Suprapubic skin (tissue), 4 donors: ENCODE measurements at regions not wholly inside any gene's neighbourhood (a gene's known extent, or its start where the extent isn't known, plus 50 kb on each side); places are given as distances from the start of the nearest gene placed in this dataset.
A peak's percentile ranks its signal among the peaks of the same experiment; 100 is the strongest.

Source experiments
- DNase-seq, 2 donors: peaks; one replicate each; pipeline ENCODE4 v3.0.0-alpha.2; 2019; ENCODE audit warnings: low spot score in 2 of 2
- H3K27ac ChIP-seq: fragments of 200-600 bp; sonication (generic); one replicate; pipeline ENCODE4 v1.5.1; 2019
- H3K27me3 ChIP-seq: fragments of 200-600 bp; sonication (generic); one replicate; pipeline ENCODE4 v1.5.1; 2019
- H3K36me3 ChIP-seq: fragments of 200-600 bp; sonication (generic); one replicate; pipeline ENCODE4 v1.5.1; 2019
- H3K4me1 ChIP-seq: fragments of 200-600 bp; sonication (generic); one replicate; pipeline ENCODE4 v1.5.1; 2019
- H3K4me3 ChIP-seq: fragments of 200-600 bp; sonication (generic); one replicate; pipeline ENCODE4 v1.5.1; 2019; ENCODE audit warnings: mild to moderate bottlenecking
- H3K9me3 ChIP-seq: fragments of 200-600 bp; sonication (generic); one replicate; pipeline ENCODE4 v1.5.1; 2019
- EP300 ChIP-seq: sonication (generic); formaldehyde crosslinking; IDR thresholded peaks from one replicate; pipeline ENCODE4 v1.6.1; 2017; ENCODE audit warnings: antibody characterized with exemption
- POLR2A ChIP-seq, 2 donors: fragments of 450-650 bp; IDR thresholded peaks; one replicate each; pipeline ENCODE4 v1.6.1; 2017; ENCODE audit warnings: antibody characterized with exemption in 2 of 2, mild to moderate bottlenecking in 2 of 2, moderate library complexity in 2 of 2
- POLR2AphosphoS5 ChIP-seq, 3 donors: sonication (generic); formaldehyde crosslinking; IDR thresholded peaks; one replicate each; pipeline ENCODE4 v1.6.1; 2017; ENCODE audit warnings: antibody characterized with exemption in 3 of 3
- WGBS: methylation state at CpG from one replicate; pipeline ENCODE4 v1.1.5; 2018; 5-methylcytosine and 5-hydroxymethylcytosine counted together
- TF ChIP-seq, protein P1 (sequence below), 2 donors: fragments of 200-600 bp in 1 of 2; fragments of 450-650 bp in 1 of 2; sonication (generic) in 1 of 2; IDR thresholded peaks; one replicate each; pipeline ENCODE4 v1.5.1; 2016 to 2019; ENCODE audit warnings: antibody characterized with exemption in 2 of 2, mild to moderate bottlenecking in 1 of 2, moderate library complexity in 1 of 2

DNA sequence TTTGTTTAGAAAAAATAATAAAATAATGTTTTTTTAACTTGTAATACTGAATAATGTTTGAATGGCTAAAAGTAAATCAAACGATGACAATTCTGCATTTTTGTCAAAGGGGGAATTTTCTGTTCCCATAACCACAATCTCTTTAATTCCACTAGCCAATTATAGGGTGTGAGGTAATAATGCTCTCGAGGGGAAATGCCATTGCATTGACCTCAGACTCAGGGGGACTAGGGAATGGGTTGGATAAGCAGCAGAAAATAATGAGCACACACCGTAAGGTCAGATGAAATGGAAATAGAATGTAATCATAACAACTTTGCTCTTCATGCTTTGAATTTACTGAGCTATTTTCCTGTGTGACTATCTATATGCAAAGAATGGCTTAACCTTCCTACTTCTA, 584.7 kb downstream of the RFPL4B start:
- H3K27ac ChIP-seq = no peak overlapping the region
- no peak overlapping the region for H3K4me3 ChIP-seq
- H3K9me3 ChIP-seq = no peaks in the 10 kb centered on the region
- no peak for DNase-seq
- no peaks in the 10 kb centered on the region for H3K27me3 ChIP-seq
- WGBS = 48% methylated on average over 3 of the region's 3 CpGs
- no peaks in the 10 kb centered on the region for H3K36me3 ChIP-seq
- peaks cover 3% of the 10 kb centered on the region for H3K4me1 ChIP-seq
- TF ChIP-seq, protein P1, sequence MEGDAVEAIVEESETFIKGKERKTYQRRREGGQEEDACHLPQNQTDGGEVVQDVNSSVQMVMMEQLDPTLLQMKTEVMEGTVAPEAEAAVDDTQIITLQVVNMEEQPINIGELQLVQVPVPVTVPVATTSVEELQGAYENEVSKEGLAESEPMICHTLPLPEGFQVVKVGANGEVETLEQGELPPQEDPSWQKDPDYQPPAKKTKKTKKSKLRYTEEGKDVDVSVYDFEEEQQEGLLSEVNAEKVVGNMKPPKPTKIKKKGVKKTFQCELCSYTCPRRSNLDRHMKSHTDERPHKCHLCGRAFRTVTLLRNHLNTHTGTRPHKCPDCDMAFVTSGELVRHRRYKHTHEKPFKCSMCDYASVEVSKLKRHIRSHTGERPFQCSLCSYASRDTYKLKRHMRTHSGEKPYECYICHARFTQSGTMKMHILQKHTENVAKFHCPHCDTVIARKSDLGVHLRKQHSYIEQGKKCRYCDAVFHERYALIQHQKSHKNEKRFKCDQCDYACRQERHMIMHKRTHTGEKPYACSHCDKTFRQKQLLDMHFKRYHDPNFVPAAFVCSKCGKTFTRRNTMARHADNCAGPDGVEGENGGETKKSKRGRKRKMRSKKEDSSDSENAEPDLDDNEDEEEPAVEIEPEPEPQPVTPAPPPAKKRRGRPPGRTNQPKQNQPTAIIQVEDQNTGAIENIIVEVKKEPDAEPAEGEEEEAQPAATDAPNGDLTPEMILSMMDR (IDR thresholded peaks at IDR 0.05) = no peak
- TF ChIP-seq POLR2AphosphoS5 (IDR thresholded peaks at IDR 0.05) (no peak), EP300 (no peak), POLR2A (IDR thresholded peaks at IDR 0.05) (no peak)

- no peaks in the 10 kb centered on the region for H3K9me3 ChIP-seq
- H3K4me3 ChIP-seq = no peak overlapping the region
- H3K36me3 ChIP-seq = no peaks in the 10 kb centered on the region
- H3K27ac ChIP-seq = no peak overlapping the region
- H3K27me3 ChIP-seq = no peaks in the 10 kb centered on the region
- TF ChIP-seq, protein P1 (IDR thresholded peaks at IDR 0.05) = no peak
- TF ChIP-seq EP300 (no peak), POLR2A (IDR thresholded peaks at IDR 0.05) (no peak), POLR2AphosphoS5 (IDR thresholded peaks at IDR 0.05) (no peak)
- no peak for DNase-seq
- peaks cover 3% of the 10 kb centered on the region for H3K4me1 ChIP-seq
These were observed 586.8 kb downstream of the RFPL4B start for GRCh38 chr6:112933947-112934346.

- Histone ChIP-seq H3K27ac (no peak overlapping the region), H3K36me3 (no peaks in the 10 kb centered on the region), H3K9me3 (no peaks in the 10 kb centered on the region), H3K27me3 (no peaks in the 10 kb centered on the region), H3K4me3 (no peak overlapping the region), H3K4me1 (peaks cover 3% of the 10 kb centered on the region)
- 38% methylated on average over 1 of the region's 1 CpG for WGBS
- no peak for DNase-seq
- no peak for TF ChIP-seq EP300
- no peak for TF ChIP-seq POLR2A (IDR thresholded peaks at IDR 0.05)
- no peak for TF ChIP-seq POLR2AphosphoS5 (IDR thresholded peaks at IDR 0.05)
- TF ChIP-seq, protein P1 (IDR thresholded peaks at IDR 0.05) = no peak
These were observed 587.5 kb downstream of the RFPL4B start for GRCh38 chr6:112934433-112935327.

DNA sequence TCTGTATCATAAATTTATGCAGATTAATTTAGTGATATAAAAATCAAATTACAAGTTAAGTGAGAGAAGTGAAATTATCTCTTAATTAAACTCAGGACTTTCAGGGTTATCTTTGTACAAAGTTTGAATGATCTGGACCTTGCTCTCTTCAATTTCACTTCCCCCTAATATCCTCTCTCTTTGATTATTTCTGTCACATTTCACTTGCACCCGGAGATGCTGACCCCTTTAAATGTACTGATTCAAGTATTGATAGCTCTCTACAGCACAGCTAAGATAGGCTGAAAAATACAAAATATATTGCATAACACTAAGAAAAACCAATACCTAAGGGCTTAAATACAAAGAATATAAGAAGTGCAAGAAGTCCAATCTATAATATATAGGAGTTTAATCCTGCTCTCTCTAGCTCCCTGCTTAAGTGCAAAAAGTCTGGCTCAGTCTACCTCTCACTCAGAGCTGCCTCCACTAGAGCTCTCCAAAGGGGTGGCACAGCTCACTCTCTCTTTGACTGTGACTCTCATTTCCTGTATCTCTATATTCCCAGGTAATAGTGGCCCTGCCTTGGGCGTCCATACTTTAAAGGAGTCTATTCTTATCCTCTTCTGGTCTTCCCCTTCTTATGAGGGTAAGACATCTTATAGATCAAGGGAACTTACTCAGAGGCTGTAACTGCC, 588.4 kb downstream of the RFPL4B start:
- H3K27ac ChIP-seq = no peak overlapping the region
- H3K27me3 ChIP-seq = no peaks in the 10 kb centered on the region
- peaks cover 3% of the 10 kb centered on the region for H3K4me1 ChIP-seq
- no peaks in the 10 kb centered on the region for H3K36me3 ChIP-seq
- TF ChIP-seq POLR2AphosphoS5 (IDR thresholded peaks at IDR 0.05) (no peak), POLR2A (IDR thresholded peaks at IDR 0.05) (no peak), EP300 (no peak)
- TF ChIP-seq, protein P1 (IDR thresholded peaks at IDR 0.05) = no peak
- no peak overlapping the region for H3K4me3 ChIP-seq
- no peaks in the 10 kb centered on the region for H3K9me3 ChIP-seq
- 76% methylated on average over 2 of the region's 2 CpGs for WGBS
- DNase-seq = no peak

DNA sequence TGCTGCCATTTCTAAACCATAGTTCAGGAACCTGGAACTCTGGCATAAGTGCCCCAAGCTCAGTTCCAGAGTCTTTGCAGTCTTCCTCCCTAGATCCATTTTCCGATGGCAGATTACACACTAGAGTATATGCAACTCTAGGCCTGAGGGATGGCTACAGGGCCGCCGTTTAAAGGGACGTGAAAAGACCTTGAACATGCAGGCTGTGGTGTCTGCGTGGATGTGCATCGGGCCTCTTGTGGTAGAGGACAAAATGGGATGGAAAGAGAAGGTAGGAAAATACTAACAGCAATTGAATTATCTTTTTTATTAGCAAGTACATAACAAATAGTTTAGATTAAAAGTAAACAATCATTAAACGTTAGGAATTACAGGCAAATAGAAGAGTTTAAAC, 588.9 kb downstream of the RFPL4B start:
- Histone ChIP-seq H3K9me3 (no peaks in the 10 kb centered on the region), H3K27ac (no peak overlapping the region), H3K4me1 (peaks cover 3% of the 10 kb centered on the region), H3K4me3 (no peak overlapping the region), H3K27me3 (no peaks in the 10 kb centered on the region), H3K36me3 (no peaks in the 10 kb centered on the region)
- TF ChIP-seq POLR2A (IDR thresholded peaks at IDR 0.05) = no peak
- TF ChIP-seq, protein P1 (IDR thresholded peaks at IDR 0.05) = no peak
- WGBS = 89% methylated on average over 7 of the region's 7 CpGs
- DNase-seq = peak in 1 of 2 donors; percentile 74
